ENCODE measurements at regions not wholly inside any gene's neighbourhood (a gene's known extent, or its start where the extent isn't known, plus 50 kb on each side); places are given as distances from the start of the nearest gene placed in this dataset.

GRCh38 chr11:11169715-11170351 lies 183.2 kb downstream of the CSNK2A3 start:
- TF ChIP-seq PATZ1 (CRISPR knock-in tag; IDR thresholded peaks at IDR 0.05; ENCODE audit: borderline replicate concordance) = no peak
- no peak for TF ChIP-seq ARNTL (CRISPR knock-in tag; IDR thresholded peaks at IDR 0.05; ENCODE audit: borderline replicate concordance, low read depth)
- TF ChIP-seq TOX (CRISPR knock-in tag; IDR thresholded peaks at IDR 0.05; ENCODE audit: borderline replicate concordance) = no peak
- TF ChIP-seq, protein P1, sequence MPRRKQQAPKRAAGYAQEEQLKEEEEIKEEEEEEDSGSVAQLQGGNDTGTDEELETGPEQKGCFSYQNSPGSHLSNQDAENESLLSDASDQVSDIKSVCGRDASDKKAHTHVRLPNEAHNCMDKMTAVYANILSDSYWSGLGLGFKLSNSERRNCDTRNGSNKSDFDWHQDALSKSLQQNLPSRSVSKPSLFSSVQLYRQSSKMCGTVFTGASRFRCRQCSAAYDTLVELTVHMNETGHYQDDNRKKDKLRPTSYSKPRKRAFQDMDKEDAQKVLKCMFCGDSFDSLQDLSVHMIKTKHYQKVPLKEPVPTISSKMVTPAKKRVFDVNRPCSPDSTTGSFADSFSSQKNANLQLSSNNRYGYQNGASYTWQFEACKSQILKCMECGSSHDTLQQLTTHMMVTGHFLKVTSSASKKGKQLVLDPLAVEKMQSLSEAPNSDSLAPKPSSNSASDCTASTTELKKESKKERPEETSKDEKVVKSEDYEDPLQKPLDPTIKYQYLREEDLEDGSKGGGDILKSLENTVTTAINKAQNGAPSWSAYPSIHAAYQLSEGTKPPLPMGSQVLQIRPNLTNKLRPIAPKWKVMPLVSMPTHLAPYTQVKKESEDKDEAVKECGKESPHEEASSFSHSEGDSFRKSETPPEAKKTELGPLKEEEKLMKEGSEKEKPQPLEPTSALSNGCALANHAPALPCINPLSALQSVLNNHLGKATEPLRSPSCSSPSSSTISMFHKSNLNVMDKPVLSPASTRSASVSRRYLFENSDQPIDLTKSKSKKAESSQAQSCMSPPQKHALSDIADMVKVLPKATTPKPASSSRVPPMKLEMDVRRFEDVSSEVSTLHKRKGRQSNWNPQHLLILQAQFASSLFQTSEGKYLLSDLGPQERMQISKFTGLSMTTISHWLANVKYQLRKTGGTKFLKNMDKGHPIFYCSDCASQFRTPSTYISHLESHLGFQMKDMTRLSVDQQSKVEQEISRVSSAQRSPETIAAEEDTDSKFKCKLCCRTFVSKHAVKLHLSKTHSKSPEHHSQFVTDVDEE (CRISPR knock-in tag; IDR thresholded peaks at IDR 0.05) = no peak
- TF ChIP-seq ZNF70 (CRISPR knock-in tag; IDR thresholded peaks at IDR 0.05) = no peak
- TF ChIP-seq OSR1 (CRISPR knock-in tag; IDR thresholded peaks at IDR 0.05) = no peak

All from SK-N-SH treated with all-trans-retinoic acid at 6 μM for 48 hours (cell line).